ENCODE measurements at regions not wholly inside any gene's neighbourhood (a gene's known extent, or its start where the extent isn't known, plus 50 kb on each side); places are given as distances from the start of the nearest gene placed in this dataset.
"Not testable (repeated sequence)": the region's sequence is repeated elsewhere in the genome, so short reads cannot be mapped to it uniquely, and the experiment has no call there.

GRCh38 chr4:14340321-14340720 lies 662.0 kb upstream of the CPEB2 start:
- Mint-ChIP-seq H3K9me3 (ENCODE audit: insufficient read depth) (no peaks in the 10 kb centered on the region), H3K36me3 (ENCODE audit: low read depth) (no peaks in the 10 kb centered on the region), H3K4me3 (no peak overlapping the region), H3K27me3 (ENCODE audit: low read depth) (no peaks in the 10 kb centered on the region), H3K4me1 (ENCODE audit: low read depth) (no peaks in the 10 kb centered on the region), H3K27ac (no peak overlapping the region)
- ATAC-seq, result no peak
- ChIA-PET CTCF (no interaction called here), POLR2A (no interaction called here)
- DNase-seq, result no peak

GRCh38 chr4:14343961-14344360 lies 658.3 kb upstream of the CPEB2 start:
- Mint-ChIP-seq H3K36me3 (ENCODE audit: low read depth) (no peaks in the 10 kb centered on the region), H3K27me3 (ENCODE audit: low read depth) (no peaks in the 10 kb centered on the region)

GRCh38 chr4:14345356-14345775 lies 656.9 kb upstream of the CPEB2 start:
- ATAC-seq, result no peak
- no peak for DNase-seq
- Mint-ChIP-seq H3K36me3 (ENCODE audit: low read depth) (no peaks in the 10 kb centered on the region), H3K27me3 (ENCODE audit: low read depth) (no peaks in the 10 kb centered on the region), H3K9me3 (ENCODE audit: insufficient read depth) (no peaks in the 10 kb centered on the region), H3K4me3 (no peak overlapping the region), H3K27ac (no peak overlapping the region), H3K4me1 (ENCODE audit: low read depth) (no peaks in the 10 kb centered on the region)
- CTCF ChIA-PET, result no interaction called here
- POLR2A ChIA-PET, result no interaction called here

More at GRCh38 chr4:14343961-14344360, 658.3 kb upstream of the CPEB2 start:
- Mint-ChIP-seq H3K9me3 (ENCODE audit: insufficient read depth) (no peaks in the 10 kb centered on the region), H3K4me1 (ENCODE audit: low read depth) (no peaks in the 10 kb centered on the region), H3K27ac (no peak overlapping the region), H3K4me3 (no peak overlapping the region)
- ATAC-seq, result no peak
- ChIA-PET CTCF (no interaction called here), POLR2A (no interaction called here)
- no peak for DNase-seq

GRCh38 chr4:14347526-14347925 lies 654.8 kb upstream of the CPEB2 start:
- POLR2A ChIA-PET, result no interaction called here
- Mint-ChIP-seq H3K27ac (no peak overlapping the region), H3K4me3 (no peak overlapping the region)

GRCh38 chr4:14348506-14348905 lies 653.8 kb upstream of the CPEB2 start:
- Mint-ChIP-seq H3K27ac (no peak overlapping the region), H3K36me3 (ENCODE audit: low read depth) (no peaks in the 10 kb centered on the region), H3K27me3 (ENCODE audit: low read depth) (no peaks in the 10 kb centered on the region), H3K4me1 (ENCODE audit: low read depth) (no peaks in the 10 kb centered on the region), H3K9me3 (ENCODE audit: insufficient read depth) (no peaks in the 10 kb centered on the region), H3K4me3 (no peak overlapping the region)
- ATAC-seq, result no peak
- ChIA-PET POLR2A (no interaction called here), CTCF (no interaction called here)
- no peak for DNase-seq

More at GRCh38 chr4:14347526-14347925, 654.8 kb upstream of the CPEB2 start:
- no peaks in the 10 kb centered on the region for H3K27me3 Mint-ChIP-seq (ENCODE audit: low read depth)
- H3K4me1 Mint-ChIP-seq (ENCODE audit: low read depth), result no peaks in the 10 kb centered on the region
- DNase-seq (no peak), ATAC-seq (no peak)
- H3K9me3 Mint-ChIP-seq (ENCODE audit: insufficient read depth), result no peaks in the 10 kb centered on the region
- no peaks in the 10 kb centered on the region for H3K36me3 Mint-ChIP-seq (ENCODE audit: low read depth)
- CTCF ChIA-PET, result no interaction called here

GRCh38 chr4:14358544-14359160 lies 643.6 kb upstream of the CPEB2 start:
- DNase-seq; CTCF ChIA-PET; ATAC-seq; H3K4me3 Mint-ChIP-seq; H3K27ac Mint-ChIP-seq; H3K36me3 Mint-ChIP-seq (ENCODE audit: low read depth); H3K4me1 Mint-ChIP-seq (ENCODE audit: low read depth); POLR2A ChIA-PET; H3K9me3 Mint-ChIP-seq (ENCODE audit: insufficient read depth); H3K27me3 Mint-ChIP-seq (ENCODE audit: low read depth): not testable (repeated sequence)

GRCh38 chr4:14359991-14360390 lies 642.3 kb upstream of the CPEB2 start:
- no peak for ATAC-seq
- no peak for DNase-seq
- no peaks in the 10 kb centered on the region for H3K27me3 Mint-ChIP-seq (ENCODE audit: low read depth)
- H3K4me1 Mint-ChIP-seq (ENCODE audit: low read depth), result no peaks in the 10 kb centered on the region
- no peak overlapping the region for H3K4me3 Mint-ChIP-seq
- ChIA-PET CTCF (no interaction called here), POLR2A (no interaction called here)
- H3K36me3 Mint-ChIP-seq (ENCODE audit: low read depth), result no peaks in the 10 kb centered on the region
- H3K9me3 Mint-ChIP-seq (ENCODE audit: insufficient read depth), result no peaks in the 10 kb centered on the region
- no peak overlapping the region for H3K27ac Mint-ChIP-seq

GRCh38 chr4:14361084-14361483 lies 641.2 kb upstream of the CPEB2 start:
- H3K27ac Mint-ChIP-seq, result no peak overlapping the region
- H3K4me1 Mint-ChIP-seq (ENCODE audit: low read depth), result no peaks in the 10 kb centered on the region
- no peaks in the 10 kb centered on the region for H3K27me3 Mint-ChIP-seq (ENCODE audit: low read depth)
- ChIA-PET CTCF (no interaction called here), POLR2A (no interaction called here)
- ATAC-seq, result no peak
- no peak for DNase-seq
- no peak overlapping the region for H3K4me3 Mint-ChIP-seq
- no peaks in the 10 kb centered on the region for H3K9me3 Mint-ChIP-seq (ENCODE audit: insufficient read depth)
- H3K36me3 Mint-ChIP-seq (ENCODE audit: low read depth), result no peaks in the 10 kb centered on the region

- CTCF ChIA-PET, result no interaction called here
- Mint-ChIP-seq H3K27ac (no peak overlapping the region), H3K4me1 (ENCODE audit: low read depth) (no peaks in the 10 kb centered on the region)
Observed at GRCh38 chr4:14362385-14362784, 639.9 kb upstream of the CPEB2 start.

GRCh38 chr4:14364953-14365536 lies 637.2 kb upstream of the CPEB2 start:
- no peak overlapping the region for H3K4me3 Mint-ChIP-seq
- ATAC-seq (no peak), DNase-seq (no peak)
- ChIA-PET CTCF (no interaction called here), POLR2A (interaction anchor here (0.6 kb wide), 1 partner anchor 31 kb away, joined by 3 read pairs; no protein-coding TSS in a partner anchor)
- no peaks in the 10 kb centered on the region for H3K9me3 Mint-ChIP-seq (ENCODE audit: insufficient read depth)
- H3K27me3 Mint-ChIP-seq (ENCODE audit: low read depth), result no peaks in the 10 kb centered on the region
- no peaks in the 10 kb centered on the region for H3K4me1 Mint-ChIP-seq (ENCODE audit: low read depth)
- no peak overlapping the region for H3K27ac Mint-ChIP-seq
- no peaks in the 10 kb centered on the region for H3K36me3 Mint-ChIP-seq (ENCODE audit: low read depth)

More at GRCh38 chr4:14362385-14362784, 639.9 kb upstream of the CPEB2 start:
- ATAC-seq (no peak), DNase-seq (no peak)
- POLR2A ChIA-PET, result no interaction called here
- Mint-ChIP-seq H3K9me3 (ENCODE audit: insufficient read depth) (no peaks in the 10 kb centered on the region), H3K27me3 (ENCODE audit: low read depth) (no peaks in the 10 kb centered on the region), H3K4me3 (no peak overlapping the region), H3K36me3 (ENCODE audit: low read depth) (no peaks in the 10 kb centered on the region)

GRCh38 chr4:14368391-14368790 lies 633.9 kb upstream of the CPEB2 start:
- H3K27me3 Mint-ChIP-seq (ENCODE audit: low read depth), result no peaks in the 10 kb centered on the region

GRCh38 chr4:14371131-14371530 lies 631.1 kb upstream of the CPEB2 start:
- CTCF ChIA-PET, result no interaction called here
- H3K27ac Mint-ChIP-seq, result no peak overlapping the region
- no peak for ATAC-seq

More at GRCh38 chr4:14368391-14368790, 633.9 kb upstream of the CPEB2 start:
- POLR2A ChIA-PET, result no interaction called here
- Mint-ChIP-seq H3K4me3 (no peak overlapping the region), H3K27ac (no peak overlapping the region), H3K9me3 (ENCODE audit: insufficient read depth) (no peaks in the 10 kb centered on the region), H3K36me3 (ENCODE audit: low read depth) (no peaks in the 10 kb centered on the region), H3K4me1 (ENCODE audit: low read depth) (no peaks in the 10 kb centered on the region)
- DNase-seq, result no peak
- ATAC-seq, result no peak
- CTCF ChIA-PET, result no interaction called here

GRCh38 chr4:14375816-14376215 lies 626.5 kb upstream of the CPEB2 start:
- H3K4me3 Mint-ChIP-seq, result no peak overlapping the region
- no peaks in the 10 kb centered on the region for H3K4me1 Mint-ChIP-seq (ENCODE audit: low read depth)
- H3K27me3 Mint-ChIP-seq (ENCODE audit: low read depth), result no peaks in the 10 kb centered on the region
- no peaks in the 10 kb centered on the region for H3K36me3 Mint-ChIP-seq (ENCODE audit: low read depth)
- ChIA-PET CTCF (no interaction called here), POLR2A (no interaction called here)
- no peak for ATAC-seq
- DNase-seq, result no peak
- no peaks in the 10 kb centered on the region for H3K9me3 Mint-ChIP-seq (ENCODE audit: insufficient read depth)
- no peak overlapping the region for H3K27ac Mint-ChIP-seq

More at GRCh38 chr4:14371131-14371530, 631.1 kb upstream of the CPEB2 start:
- no peaks in the 10 kb centered on the region for H3K36me3 Mint-ChIP-seq (ENCODE audit: low read depth)
- no peak overlapping the region for H3K4me3 Mint-ChIP-seq
- POLR2A ChIA-PET, result no interaction called here
- no peaks in the 10 kb centered on the region for H3K27me3 Mint-ChIP-seq (ENCODE audit: low read depth)
- no peaks in the 10 kb centered on the region for H3K4me1 Mint-ChIP-seq (ENCODE audit: low read depth)
- DNase-seq, result no peak
- H3K9me3 Mint-ChIP-seq (ENCODE audit: insufficient read depth), result no peaks in the 10 kb centered on the region
